Ovary (tissue), 7 donors: ENCODE measurements at regions not wholly inside any gene's neighbourhood (a gene's known extent, or its start where the extent isn't known, plus 50 kb on each side); places are given as distances from the start of the nearest gene placed in this dataset.

Experiments
- DNase-seq, 5 donors: peaks; one replicate each; pipeline ENCODE4 v3.0.0-alpha.2; 2019 to 2020
- H3K27ac ChIP-seq, 2 donors: fragments of 200-600 bp; one replicate each; pipeline versions ENCODE4 v1.5.1 to v1.8.0; 2019 to 2022
- H3K27me3 ChIP-seq: fragments of 200-600 bp; one replicate; pipeline ENCODE4 v1.8.0; 2022
- H3K36me3 ChIP-seq: fragments of 200-600 bp; sonication (generic); one replicate; pipeline ENCODE4 v1.5.1; 2019
- H3K4me1 ChIP-seq: one replicate; pipeline ENCODE4 v1.8.1; 2013; ENCODE audit warnings: mild to moderate bottlenecking, moderate library complexity; ENCODE audit not compliant: insufficient read depth
- H3K4me3 ChIP-seq: fragments of 200-600 bp; sonication (generic); one replicate; pipeline ENCODE4 v1.5.1; 2017
- H3K9me3 ChIP-seq, 2 donors: fragments of 200-600 bp in 1 of 2; sonication (generic) in 1 of 2; one replicate each; pipeline versions ENCODE4 v1.5.1 to v1.8.1; 2013 to 2019; ENCODE audit warnings: mild to moderate bottlenecking in 1 of 2, moderate library complexity in 1 of 2
- CTCF ChIP-seq, 3 donors: fragments of 450-650 bp in 2 of 3; fragments of 200-600 bp in 1 of 3; IDR thresholded peaks; one replicate each; pipeline versions ENCODE4 v1.5.1 to v1.8.0; 2016 to 2022; ENCODE audit warnings: antibody characterized with exemption in 3 of 3, mild to moderate bottlenecking in 1 of 3
- EP300 ChIP-seq: sonication (generic); formaldehyde crosslinking; IDR thresholded peaks from one replicate; pipeline ENCODE4 v1.6.1; 2017; ENCODE audit warnings: antibody characterized with exemption
- POLR2A ChIP-seq: fragments of 450-650 bp; IDR thresholded peaks from one replicate; pipeline ENCODE4 v1.6.1; 2017; ENCODE audit warnings: antibody characterized with exemption, mild to moderate bottlenecking, moderate library complexity
- WGBS, 3 donors: extraction: QIAGEN DNeasy Blood & Tissue Kit in 1 of 3; methylation state at CpG; one replicate each; pipeline versions ENCODE4 v1.1.5 to v1.1.7; 2013 to 2017; 5-methylcytosine and 5-hydroxymethylcytosine counted together
- intact Hi-C, 4 donors: fragments of 100-400 bp; cut with DNase I; formaldehyde crosslinking; loops; one replicate each; pipeline versions ENCODE4 v1.11.0 to v1.15.1; 2022 to 2023
- donor health status: DM: no; HTN: no; CAD: no; lungs with moderate emphysema.
- donor health status: DM: no; HTN: no; CAD: no.
- donor health status: Bipolar disorder and iron deficiency.
- donor health status: DM: no; HTN: no; CAD: no.
- donor health status: DM: yes; HTN: yes; CAD: no.

GRCh38 chr5:121744577-121744976 lies 107.1 kb upstream of the FTMT start:
- no peak overlapping the region for H3K27ac ChIP-seq
- no peak for DNase-seq
- H3K27me3 ChIP-seq: no peaks in the 10 kb centered on the region
- H3K36me3 ChIP-seq: no peaks in the 10 kb centered on the region
- no peak overlapping the region for H3K4me3 ChIP-seq
- intact Hi-C loops: no loop called here
- H3K4me1 ChIP-seq: no peaks in the 10 kb centered on the region
- TF ChIP-seq POLR2A: no peak
- no peaks in the 10 kb centered on the region for H3K9me3 ChIP-seq

GRCh38 chr5:121745407-121745806 lies 106.3 kb upstream of the FTMT start:
- WGBS, 3 donors: 53 to 62% (median 60%) methylated on average over 1 of the region's 1 CpG
- intact Hi-C loops: no loop called here

GRCh38 chr5:121746763-121747162 lies 104.9 kb upstream of the FTMT start:
- no peaks in the 10 kb centered on the region for H3K36me3 ChIP-seq
- intact Hi-C loops: no loop called here
- H3K27me3 ChIP-seq: no peaks in the 10 kb centered on the region
- H3K4me3 ChIP-seq: no peak overlapping the region
- DNase-seq: no peak
- no peaks in the 10 kb centered on the region for H3K9me3 ChIP-seq
- no peaks in the 10 kb centered on the region for H3K4me1 ChIP-seq
- no peak overlapping the region for H3K27ac ChIP-seq
- TF ChIP-seq EP300 (no peak), POLR2A (no peak), CTCF (IDR thresholded peaks at IDR 0.05) (no peak)

More at GRCh38 chr5:121745407-121745806, 106.3 kb upstream of the FTMT start:
- Histone ChIP-seq H3K4me1 (no peaks in the 10 kb centered on the region), H3K4me3 (no peak overlapping the region), H3K36me3 (no peaks in the 10 kb centered on the region), H3K27me3 (no peaks in the 10 kb centered on the region), H3K27ac (no peak overlapping the region), H3K9me3 (no peaks in the 10 kb centered on the region)
- DNase-seq: no peak
- no peak for TF ChIP-seq EP300
- no peak for TF ChIP-seq POLR2A
- no peak for TF ChIP-seq CTCF (IDR thresholded peaks at IDR 0.05)

- intact Hi-C loops: no loop called here
- Histone ChIP-seq H3K36me3 (no peaks in the 10 kb centered on the region), H3K4me3 (no peak overlapping the region), H3K9me3 (no peaks in the 10 kb centered on the region), H3K27me3 (no peaks in the 10 kb centered on the region), H3K4me1 (no peaks in the 10 kb centered on the region), H3K27ac (no peak overlapping the region)
- no peak for DNase-seq
- no peak for TF ChIP-seq POLR2A
- no peak for TF ChIP-seq EP300
- no peak for TF ChIP-seq CTCF (IDR thresholded peaks at IDR 0.05)
These were observed 103.0 kb upstream of the FTMT start for GRCh38 chr5:121748686-121749085.

- 81 to 86% (median 84%) methylated on average over 1 of the region's 1 CpG for WGBS, 3 donors
- Histone ChIP-seq H3K4me1 (no peaks in the 10 kb centered on the region), H3K9me3 (no peaks in the 10 kb centered on the region), H3K27ac (no peak overlapping the region), H3K27me3 (no peaks in the 10 kb centered on the region), H3K36me3 (no peaks in the 10 kb centered on the region), H3K4me3 (no peak overlapping the region)
- TF ChIP-seq EP300 (no peak), POLR2A (no peak), CTCF (IDR thresholded peaks at IDR 0.05) (no peak)
- DNase-seq: no peak
- intact Hi-C loops: no loop called here
These were observed 99.5 kb upstream of the FTMT start for GRCh38 chr5:121752149-121752548.
